ENCODE measurements at regions not wholly inside any gene's neighbourhood (a gene's known extent, or its start where the extent isn't known, plus 50 kb on each side); places are given as distances from the start of the nearest gene placed in this dataset.
"Not testable (repeated sequence)": the region's sequence is repeated elsewhere in the genome, so short reads cannot be mapped to it uniquely, and the experiment has no call there.

DNA sequence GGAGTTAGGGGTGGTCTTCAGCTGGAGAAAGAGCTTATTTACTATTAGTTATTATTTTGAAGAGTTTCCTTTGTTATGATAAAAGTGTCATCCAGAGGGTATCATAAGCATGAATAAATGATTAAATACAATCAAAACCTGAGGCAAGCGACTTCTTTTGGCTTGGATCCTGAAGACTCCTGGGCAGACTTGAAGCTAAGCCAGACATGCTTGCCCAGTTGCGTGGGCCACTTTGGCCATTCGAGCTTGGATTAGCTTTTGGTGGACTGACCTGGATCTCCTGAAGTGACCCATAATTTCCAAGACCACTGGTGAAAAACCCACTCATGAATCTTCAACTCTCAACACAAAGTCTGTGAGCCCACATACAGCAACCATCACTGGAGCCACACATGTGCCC, 335.8 kb downstream of the NR2F1-AS1 start:
- DNase-seq (ENCODE audit: low spot score), result no peak
- intact Hi-C loops (cut with DNase I), result no loop called here

DNA sequence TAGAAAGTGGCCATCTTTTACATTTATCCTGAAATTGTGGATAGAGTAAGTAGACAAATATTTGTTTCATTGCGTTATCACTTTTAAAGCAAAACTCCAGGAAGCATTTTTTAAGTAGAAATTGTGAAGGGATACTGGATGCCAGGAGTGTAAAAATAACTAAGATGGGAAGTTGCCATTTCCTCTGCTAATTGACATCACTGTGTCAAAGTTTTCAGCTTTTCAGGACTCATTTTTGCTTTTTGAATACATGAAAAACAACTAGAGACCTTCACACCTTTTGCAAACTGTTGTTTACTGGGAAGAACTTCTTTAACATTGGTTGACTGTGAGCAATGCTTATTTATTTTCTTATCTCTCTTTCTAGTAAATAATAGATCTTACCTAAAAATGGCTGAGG, 337.5 kb downstream of the NR2F1-AS1 start:
- intact Hi-C loops (cut with DNase I), result loop anchor here in 1 of 2 donors (2.0 kb wide), 1 partner anchor 15 kb away; no protein-coding TSS in a partner anchor
- DNase-seq (ENCODE audit: low spot score), result no peak

DNA sequence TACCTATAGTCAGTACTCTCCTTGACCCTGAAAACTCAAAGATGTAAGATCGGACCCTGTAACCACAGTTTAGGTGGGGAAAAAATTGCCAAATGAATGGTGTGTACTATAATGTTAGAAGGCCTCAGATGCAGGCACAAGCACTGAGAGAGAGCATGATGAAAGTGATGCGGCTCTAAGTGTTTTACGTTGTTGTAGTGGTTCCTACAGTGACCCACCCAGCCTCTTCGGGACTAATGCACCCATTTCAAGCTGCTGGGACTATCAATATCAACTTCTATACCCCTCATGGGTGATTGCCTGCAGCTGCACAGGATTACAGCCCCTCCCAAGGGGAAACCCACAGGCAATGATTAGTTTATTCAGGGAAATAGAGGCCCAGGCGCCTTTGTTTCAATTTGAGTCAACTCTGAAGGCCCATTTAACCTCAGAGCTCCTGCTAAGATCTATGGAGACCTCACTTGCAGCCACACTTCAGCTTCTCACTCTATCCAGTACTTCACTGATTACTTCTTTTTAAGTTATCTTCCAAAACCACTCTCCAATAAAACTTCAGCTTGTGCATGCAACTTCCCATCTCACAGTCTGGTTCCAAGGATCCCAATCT, 340.7 kb downstream of the NR2F1-AS1 start:
- intact Hi-C loops (cut with DNase I), result no loop called here

DNA sequence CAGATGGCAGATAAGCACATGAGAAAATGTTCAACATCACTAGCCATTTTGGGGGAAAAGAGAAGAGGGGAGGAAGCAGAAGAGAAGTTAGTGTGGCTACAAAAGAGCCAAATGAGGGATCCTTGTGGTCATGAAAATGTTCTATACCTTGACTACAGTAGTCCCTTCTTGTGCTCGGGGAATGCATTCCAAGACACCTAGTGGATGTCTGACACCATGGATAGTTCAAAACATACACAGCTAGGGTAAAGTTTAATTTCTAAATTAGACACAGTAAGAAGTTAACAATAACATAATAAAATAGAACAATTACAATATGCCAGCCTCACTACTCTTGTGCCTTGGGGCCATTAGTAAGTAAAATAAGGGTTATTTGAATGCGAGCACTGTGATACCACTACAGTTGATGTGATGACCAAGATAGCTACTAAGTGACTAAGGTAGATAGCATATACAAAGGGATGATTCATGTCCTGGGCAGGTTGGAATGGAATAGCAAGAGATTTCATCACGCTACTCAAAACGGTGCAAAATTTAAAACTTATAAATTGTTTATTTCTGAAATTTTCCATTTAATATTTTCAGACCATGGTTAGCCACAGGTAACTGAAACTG, 344.1 kb downstream of the NR2F1-AS1 start:
- no peak for DNase-seq (ENCODE audit: low spot score)
- intact Hi-C loops (cut with DNase I), result no loop called here

More for the DNA sequence above, 340.7 kb downstream of the NR2F1-AS1 start:
- no peak for DNase-seq (ENCODE audit: low spot score)

DNA sequence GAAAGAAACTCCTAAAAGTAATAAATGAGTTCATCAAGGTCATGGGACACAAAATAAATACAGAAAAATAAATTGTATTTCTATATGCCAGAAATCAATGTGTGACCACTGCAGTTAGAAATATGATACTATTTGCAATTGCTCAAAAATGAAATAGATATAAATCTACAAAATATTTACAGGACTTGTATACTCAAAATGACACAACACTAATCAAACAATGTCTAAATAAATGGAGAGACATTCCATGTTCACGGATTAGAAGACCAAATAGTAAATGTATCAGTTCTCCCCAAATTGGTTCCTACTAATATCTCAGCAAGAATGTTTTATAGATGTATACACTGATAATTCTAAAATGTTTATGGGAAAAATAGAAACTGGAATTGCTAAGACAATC, 345.3 kb downstream of the NR2F1-AS1 start:
- DNase-seq (ENCODE audit: low spot score), result no peak
- intact Hi-C loops (cut with DNase I), result no loop called here

DNA sequence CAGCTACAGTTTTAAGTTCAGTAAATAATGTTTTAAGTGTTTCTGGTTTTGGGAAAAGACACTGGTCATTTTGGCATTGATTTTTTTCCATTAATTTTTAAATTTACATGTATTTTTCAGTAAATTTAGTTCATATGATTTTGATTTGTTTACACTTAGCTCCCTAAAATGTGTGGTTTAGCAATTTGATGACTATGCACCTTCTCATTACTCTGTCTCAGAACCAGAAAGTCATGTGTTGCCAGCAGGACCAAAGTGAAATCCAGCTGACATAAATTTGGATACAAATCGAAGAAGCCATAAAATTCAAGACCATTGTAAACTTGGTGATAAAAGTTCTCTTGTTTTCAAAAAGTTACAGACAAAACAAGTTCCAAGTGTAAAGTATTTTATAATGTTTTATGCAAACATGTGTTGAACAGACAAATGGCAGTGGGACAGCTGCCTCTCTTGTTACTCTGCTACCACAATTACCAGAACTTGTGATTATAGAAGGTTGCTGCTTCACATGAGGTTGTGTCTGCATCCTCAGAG, 354.8 kb downstream of the NR2F1-AS1 start:
- intact Hi-C loops (cut with DNase I), result no loop called here
- no peak for DNase-seq (ENCODE audit: low spot score)

DNA sequence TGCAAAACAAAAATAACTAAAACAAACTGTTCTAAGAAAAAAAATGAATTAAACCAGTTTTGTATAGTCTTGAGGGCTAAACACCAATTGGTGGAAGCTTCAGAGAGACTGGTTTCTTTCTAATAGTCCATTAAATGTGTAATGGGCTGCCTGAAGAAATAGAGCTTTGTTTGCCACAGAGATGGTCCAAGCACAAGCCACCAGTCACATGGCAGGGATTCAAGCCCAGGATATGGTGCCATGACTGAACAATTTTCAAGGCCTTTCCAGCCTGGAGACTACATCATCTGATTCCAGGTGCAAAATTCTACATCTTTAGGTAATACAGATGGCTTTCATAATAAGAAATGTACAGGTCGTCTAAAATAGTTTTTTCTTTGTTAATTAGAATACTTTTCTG, 355.3 kb downstream of the NR2F1-AS1 start:
- intact Hi-C loops (cut with DNase I), result no loop called here

DNA sequence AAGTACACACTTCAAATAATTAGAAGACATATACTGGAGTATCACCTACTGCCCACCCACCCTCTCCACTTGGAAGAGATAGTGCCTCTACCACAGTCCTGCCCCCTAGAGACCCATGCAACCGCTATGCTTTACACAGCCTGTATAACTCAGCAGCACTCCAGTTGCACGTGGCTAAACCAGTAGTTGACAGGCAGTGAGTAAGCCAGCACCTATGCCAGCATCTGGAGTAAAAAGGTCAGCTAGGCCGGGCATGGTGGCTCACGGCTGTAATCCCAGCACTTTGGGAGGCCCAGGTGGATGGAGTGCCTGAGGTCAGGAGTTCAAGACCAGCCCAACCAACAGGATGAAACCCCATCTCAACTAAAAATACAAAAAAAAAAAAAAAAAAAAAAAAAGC, 356.4 kb downstream of the NR2F1-AS1 start:
- no peak for DNase-seq (ENCODE audit: low spot score)
- intact Hi-C loops (cut with DNase I), result no loop called here

More for the DNA sequence above, 355.3 kb downstream of the NR2F1-AS1 start:
- no peak for DNase-seq (ENCODE audit: low spot score)

DNA sequence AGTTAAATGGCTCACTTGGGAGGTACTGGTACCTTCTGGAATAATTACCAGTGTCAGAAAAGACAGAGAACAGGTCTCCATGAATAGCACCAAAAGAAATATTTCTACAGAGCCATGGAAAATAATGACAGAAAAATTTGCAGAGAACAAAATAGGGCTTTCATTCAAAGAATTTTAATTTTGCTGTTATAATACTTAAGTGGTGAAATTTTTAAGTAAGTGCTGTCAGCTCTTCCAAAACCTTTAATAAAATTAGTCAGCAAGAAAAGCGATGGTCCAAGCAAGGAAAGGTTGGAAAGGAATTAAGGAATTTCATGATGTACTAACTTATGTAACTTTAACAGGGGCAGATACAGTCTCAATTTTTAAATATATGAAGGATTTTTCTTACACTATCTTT, 359.2 kb downstream of the NR2F1-AS1 start:
- intact Hi-C loops (cut with DNase I), result no loop called here
- no peak for DNase-seq (ENCODE audit: low spot score)

DNA sequence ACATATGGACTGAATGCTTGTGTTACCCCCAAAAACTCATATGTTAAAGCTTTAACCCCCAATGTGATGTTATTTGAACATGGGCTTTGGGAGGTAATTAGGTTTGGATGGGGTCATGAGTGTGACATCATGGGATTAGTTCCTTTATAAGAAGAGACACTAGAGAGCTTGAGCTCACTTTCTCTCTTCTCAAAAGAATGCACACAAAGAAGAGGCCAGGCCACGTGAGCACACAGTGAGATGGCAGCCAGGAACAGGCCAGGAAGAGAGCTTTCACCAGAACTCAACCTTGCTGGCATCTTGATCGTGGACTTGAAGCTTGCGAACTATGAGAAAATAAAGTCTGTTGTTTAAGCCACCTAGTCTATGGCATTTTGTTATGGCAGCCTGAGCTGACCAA, 360.6 kb downstream of the NR2F1-AS1 start:
- DNase-seq (ENCODE audit: low spot score), result no peak
- intact Hi-C loops (cut with DNase I), result no loop called here

DNA sequence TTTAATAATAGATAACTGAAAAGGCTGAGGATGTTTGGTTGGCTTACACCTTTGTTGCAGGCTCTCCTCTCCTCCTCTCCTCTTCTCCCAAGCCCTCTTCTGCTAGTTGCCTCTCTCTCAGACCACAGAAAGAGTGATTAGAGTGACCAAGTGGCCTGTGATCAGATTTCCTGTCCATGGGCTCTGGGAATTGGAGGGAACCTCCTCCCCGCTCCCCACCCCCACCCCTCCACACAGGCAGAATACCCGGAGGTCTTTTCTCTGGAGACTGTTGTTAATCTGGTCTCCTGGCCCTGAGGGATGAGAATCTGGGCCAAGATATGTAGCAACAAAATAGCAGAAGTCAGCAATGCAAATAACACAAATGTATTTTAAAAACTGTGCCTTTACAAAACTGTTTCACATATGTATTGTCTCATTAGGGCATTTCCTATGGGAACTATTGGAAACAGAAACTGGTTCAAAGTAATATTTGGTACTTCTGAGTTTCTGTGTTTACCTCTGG, 361.3 kb downstream of the NR2F1-AS1 start:
- DNase-seq (ENCODE audit: low spot score), result no peak
- intact Hi-C loops (cut with DNase I), result no loop called here

DNA sequence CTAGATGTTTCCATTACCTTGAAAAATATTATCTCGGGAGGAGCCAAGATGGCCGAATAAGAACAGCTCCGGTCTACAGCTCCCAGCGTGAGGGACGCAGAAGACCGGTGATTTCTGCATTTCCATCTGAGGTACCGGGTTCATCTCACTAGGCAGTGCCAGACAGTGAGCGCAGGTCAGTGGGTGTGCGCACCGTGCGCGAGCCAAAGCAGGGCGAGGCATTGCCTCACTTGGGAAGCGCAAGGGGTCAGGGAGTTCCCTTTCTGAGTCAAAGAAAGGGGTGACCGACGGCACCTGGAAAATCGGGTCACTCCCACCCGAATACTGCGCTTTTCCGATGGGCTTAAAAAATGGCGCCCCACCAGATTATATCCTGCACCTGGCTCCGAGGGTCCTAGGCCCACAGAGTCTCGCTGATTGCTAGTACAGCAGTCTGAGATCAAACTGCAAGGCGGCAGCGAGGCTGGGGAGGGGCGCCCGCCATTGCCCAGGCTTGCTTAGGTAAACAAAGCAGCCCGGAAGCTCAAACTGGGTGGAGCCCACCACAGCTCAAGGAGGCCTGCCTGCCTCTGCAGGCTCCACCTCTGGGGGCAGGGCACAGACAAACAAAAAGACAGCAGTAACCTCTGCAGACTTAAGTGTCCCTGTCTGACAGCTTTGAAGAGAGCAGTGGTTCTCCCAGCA, 367.8 kb downstream of the NR2F1-AS1 start:
- intact Hi-C loops (cut with DNase I); DNase-seq (ENCODE audit: low spot score): not testable (repeated sequence)

DNA sequence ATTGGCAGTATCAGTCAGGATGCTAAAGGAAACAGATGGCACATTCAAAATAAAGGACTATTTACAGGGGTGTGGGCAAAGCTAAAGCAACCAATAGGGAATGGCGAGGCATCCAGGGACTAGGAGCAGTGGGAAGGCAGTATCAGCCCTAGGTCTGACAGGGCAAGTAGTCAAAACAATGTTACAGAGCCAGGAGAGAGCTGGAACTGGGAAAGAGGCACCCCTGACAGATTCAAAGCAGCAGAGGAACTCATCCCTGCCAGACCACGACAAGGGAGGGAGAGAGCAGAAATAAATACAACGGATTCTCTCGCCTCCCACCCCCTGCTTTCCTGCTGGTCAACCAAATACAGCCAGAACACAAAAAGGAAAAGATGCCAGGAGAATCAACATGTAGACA, 371.5 kb downstream of the NR2F1-AS1 start:
- intact Hi-C loops (cut with DNase I), result no loop called here
- peak; percentile 28 for DNase-seq (ENCODE audit: low spot score)

DNA sequence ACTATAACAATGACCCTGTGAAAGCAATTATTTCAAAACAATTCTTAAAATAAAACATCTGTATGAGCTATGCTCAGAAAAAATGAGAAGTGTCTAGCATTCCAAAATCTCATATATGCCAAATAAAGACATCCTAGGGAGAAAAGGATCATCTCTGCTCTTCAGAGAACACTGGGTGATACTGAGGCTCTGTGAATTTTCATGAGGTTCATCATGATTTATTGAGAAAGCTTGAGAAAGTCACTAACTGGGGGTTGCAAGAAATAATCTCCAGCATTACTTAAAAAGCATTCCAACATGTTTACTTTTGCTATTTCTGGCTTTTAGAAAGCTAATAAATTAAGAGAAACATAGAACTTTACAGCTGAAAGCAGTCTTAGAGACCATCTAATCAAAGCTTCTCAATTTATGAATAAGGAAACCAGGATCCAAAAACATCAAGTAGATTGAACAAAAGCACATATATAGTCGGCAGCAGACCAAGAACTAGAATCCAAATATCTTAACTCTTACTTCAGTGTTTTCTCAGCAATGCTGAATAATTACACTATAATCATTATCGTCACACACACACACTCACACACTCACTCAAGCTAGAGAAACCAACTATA, 372.8 kb downstream of the NR2F1-AS1 start:
- intact Hi-C loops (cut with DNase I), result no loop called here

DNA sequence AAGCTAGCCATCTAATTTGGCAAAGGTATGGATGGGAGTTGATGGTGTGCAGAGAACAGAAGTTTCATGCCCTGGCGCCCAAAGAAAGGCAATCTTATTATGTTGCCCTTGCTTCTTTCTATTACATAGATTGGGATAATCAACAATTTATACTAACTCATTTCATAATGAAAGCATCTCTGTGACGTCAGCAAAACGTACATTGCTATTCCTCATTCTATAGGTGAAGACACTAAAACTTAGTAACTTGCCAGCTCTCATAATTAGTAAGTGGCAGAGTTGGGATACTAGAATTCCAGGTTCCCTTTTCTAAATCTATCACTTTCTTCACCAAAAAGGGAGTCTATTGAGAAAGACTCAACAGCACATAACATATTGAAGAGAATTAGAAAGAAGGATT, 374.8 kb downstream of the NR2F1-AS1 start:
- intact Hi-C loops (cut with DNase I), result no loop called here
- no peak for DNase-seq (ENCODE audit: low spot score)

More for the DNA sequence above, 372.8 kb downstream of the NR2F1-AS1 start:
- no peak for DNase-seq (ENCODE audit: low spot score)

DNA sequence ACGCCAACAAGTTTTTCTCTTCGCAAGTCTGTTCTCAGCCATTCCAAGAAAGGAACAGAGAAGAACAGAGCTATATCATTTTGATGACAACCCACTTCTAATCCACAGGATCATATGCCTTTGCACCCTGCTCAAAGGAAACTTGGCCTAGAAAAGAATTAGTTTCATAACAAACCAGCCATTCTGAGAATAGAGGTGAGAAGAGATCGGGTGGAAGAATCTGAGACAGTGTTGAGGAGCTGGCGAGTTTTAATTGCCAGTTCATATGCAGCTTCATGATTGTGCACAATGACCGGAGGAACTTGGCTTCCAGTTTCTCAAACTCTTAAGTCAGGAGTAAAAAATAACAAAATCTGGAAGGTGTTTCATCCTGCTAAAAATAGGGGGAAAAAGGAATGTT, 380.0 kb downstream of the NR2F1-AS1 start:
- intact Hi-C loops (cut with DNase I), result no loop called here
- DNase-seq (ENCODE audit: low spot score), result no peak

DNA sequence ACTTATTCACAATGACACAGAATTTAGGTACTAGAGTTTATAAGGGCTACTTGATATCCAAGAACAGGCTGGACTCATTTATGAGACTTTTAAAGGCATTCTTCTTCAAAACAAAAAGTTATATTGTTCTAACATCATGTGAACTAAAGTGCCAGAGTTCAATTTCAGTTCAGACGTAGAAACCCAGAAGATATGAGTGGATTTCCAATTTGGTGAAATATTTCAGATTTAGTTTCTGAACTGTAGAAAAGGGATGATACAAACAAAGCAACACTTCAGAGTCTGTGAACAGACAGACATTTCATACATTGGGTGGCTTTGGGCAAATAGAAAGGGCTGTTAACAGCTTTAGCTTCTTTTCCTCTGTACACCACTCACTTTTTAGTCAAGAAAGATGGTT, 384.0 kb downstream of the NR2F1-AS1 start:
- intact Hi-C loops (cut with DNase I), result no loop called here
- DNase-seq (ENCODE audit: low spot score), result no peak

DNA sequence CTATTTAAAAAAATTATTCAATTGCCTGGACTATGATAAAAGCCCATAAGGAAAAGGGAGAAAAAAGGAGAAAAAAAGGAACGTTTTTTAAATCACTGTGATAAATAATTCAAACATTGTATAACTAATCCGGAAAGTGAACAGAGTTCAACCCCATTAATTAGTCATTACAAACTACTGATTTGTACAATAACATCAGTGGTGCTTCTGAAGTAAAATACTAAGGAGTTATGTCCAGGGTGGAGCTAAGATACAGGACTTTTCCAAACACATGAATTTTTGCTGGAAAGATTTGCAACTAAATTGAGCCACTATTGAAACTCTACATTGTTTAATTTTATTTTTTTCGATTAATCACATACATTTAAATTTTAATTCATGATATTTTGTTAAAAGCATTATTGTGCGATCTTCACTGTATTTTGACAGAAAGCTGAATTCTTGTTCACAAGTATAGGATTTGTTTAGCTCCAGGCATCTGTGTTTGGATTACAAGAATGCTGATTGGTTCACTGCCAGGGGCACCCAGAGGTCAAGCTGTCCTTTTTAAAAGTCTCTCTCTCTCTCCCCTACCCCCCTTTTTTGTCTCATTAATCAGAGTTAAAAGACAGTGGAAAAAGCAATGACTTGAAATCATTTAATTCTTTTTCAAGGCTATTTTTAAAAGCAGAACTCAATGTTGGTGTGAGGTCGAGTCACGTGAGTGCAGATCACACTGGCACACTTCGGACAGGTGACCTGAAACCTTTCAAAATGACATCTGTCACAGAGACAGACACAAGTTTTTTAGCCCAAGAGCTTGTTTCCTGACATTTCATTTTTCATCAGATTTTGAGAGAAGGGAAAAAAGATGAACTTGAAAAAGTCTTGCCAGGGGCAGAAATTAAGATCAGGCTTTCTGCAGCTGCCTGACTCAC, 387.3 kb downstream of the NR2F1-AS1 start:
- no peak for DNase-seq (ENCODE audit: low spot score)
- intact Hi-C loops (cut with DNase I), result no loop called here

DNA sequence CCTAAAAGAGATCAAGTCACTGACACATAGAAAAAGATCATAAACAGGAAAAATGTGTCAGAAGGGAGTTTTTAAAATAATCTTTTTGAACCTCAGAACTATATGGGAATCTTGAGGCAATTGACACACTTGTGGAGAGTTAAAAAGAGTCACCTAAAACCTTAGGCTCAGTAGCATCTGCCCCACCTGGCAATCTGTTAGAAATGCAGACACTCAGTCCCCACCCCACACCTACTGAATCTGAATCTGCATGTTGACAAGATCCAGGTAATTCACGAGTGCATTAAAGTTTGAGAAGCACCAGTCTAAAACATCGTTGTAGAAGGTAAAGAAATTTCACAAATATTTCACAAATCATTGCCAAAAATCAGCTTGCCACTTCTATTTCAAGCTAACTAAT, 388.3 kb downstream of the NR2F1-AS1 start:
- intact Hi-C loops (cut with DNase I), result no loop called here
- DNase-seq (ENCODE audit: low spot score), result no peak
